ENCODE measurements at regions not wholly inside any gene's neighbourhood (a gene's known extent, or its start where the extent isn't known, plus 50 kb on each side); places are given as distances from the start of the nearest gene placed in this dataset.

DNA sequence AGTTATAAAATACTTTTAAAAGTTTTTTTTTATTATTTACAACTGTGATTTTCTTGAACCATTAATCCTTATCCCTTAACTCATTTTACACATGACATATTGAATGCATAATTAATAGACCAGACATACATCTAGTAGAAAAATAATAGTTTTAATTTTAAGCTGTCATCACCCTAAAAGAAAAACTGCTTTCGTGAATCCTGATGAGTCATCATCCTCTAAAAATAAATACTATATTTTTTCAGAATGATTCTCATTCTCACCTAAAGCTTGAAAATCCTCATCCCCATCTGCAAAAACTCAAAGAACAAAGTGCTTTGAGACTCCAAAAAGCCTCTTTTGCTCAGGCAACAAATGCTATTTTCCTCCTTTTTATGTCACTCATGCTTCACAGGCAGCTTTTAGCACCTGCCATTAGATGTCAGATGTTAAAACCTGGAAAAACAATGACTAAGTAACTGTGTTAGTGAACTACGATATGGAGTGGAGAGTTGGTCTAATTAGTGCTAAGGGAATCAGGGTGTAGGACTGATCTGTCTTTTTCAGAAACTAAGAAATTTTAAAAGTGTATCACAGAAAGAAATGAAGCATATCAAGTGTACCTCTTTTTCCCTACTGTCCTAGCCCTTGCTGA lies 297.6 kb downstream of the TMX3 start:
- TF ChIP-seq CTCF (IDR thresholded peaks at IDR 0.05; ENCODE audit: low read depth, low read length) (no peak), EZH2phosphoT487 (IDR thresholded peaks at IDR 0.05; ENCODE audit: low read depth) (no peak)

Measured in OCI-LY3 (cell line).